HFF-Myc (cell line): ENCODE measurements at regions not wholly inside any gene's neighbourhood (a gene's known extent, or its start where the extent isn't known, plus 50 kb on each side); places are given as distances from the start of the nearest gene placed in this dataset.

Experiments used
- DNase-seq: peaks from one replicate; pipeline ENCODE4 v3.0.0-alpha.2; 2011; ENCODE audit warnings: low read depth; ENCODE audit errors: extremely low read depth
- H3K4me3 ChIP-seq: replicated peaks from 2 replicates; pipeline ENCODE4 v1.5.1; 2011; ENCODE audit warnings: low read depth, mild to moderate bottlenecking, control low read depth, low read length
- TF ChIP-seq, protein P1 (sequence below): IDR thresholded peaks from 2 replicates; pipeline ENCODE4 v1.5.1; 2012; ENCODE audit warnings: mild to moderate bottlenecking, low read depth, low read length, control low read depth; ENCODE audit errors: missing control alignments

DNA sequence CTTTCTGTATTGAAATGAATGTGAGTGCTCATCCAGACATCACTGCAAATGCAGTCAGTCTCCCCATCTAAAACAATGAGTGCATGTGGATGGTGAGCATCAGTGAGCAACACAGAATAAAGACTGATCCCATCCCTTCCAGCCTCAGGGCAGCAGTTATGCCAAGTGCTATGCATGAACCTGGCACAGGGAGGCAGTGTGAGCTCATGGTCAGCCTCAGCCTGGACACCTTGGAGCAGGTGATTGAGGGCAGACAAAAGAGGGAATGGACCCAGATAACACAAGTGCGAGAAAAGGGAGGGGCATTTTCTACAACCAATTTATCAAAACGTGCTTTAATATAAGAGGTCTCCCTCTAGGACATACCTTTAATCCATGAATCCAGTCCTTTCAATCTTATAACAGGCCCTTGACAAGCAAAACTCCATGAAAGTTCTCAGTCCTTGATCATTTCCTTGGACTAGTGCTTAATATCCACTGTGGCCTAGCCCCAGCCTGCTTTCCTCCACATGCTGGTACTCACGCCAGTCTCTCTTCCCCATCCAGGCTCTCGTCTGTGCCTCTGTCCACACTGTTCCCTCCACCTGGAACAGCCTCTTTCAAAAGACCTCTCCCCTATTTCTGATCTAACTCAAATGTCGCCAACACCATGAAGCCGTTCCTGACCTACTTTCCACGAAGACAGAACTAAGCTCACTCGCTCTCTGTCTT is 50.5 kb upstream of the LRRC55 start:
- no peak overlapping the region for H3K4me3 ChIP-seq
- TF ChIP-seq, protein P1, sequence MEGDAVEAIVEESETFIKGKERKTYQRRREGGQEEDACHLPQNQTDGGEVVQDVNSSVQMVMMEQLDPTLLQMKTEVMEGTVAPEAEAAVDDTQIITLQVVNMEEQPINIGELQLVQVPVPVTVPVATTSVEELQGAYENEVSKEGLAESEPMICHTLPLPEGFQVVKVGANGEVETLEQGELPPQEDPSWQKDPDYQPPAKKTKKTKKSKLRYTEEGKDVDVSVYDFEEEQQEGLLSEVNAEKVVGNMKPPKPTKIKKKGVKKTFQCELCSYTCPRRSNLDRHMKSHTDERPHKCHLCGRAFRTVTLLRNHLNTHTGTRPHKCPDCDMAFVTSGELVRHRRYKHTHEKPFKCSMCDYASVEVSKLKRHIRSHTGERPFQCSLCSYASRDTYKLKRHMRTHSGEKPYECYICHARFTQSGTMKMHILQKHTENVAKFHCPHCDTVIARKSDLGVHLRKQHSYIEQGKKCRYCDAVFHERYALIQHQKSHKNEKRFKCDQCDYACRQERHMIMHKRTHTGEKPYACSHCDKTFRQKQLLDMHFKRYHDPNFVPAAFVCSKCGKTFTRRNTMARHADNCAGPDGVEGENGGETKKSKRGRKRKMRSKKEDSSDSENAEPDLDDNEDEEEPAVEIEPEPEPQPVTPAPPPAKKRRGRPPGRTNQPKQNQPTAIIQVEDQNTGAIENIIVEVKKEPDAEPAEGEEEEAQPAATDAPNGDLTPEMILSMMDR = peak; percentile 46
- no peak for DNase-seq
